SU-DHL-6 (cell line): ENCODE measurements at regions not wholly inside any gene's neighbourhood (a gene's known extent, or its start where the extent isn't known, plus 50 kb on each side); places are given as distances from the start of the nearest gene placed in this dataset.

Experiments
- CTCF ChIP-seq: fragments of 200-600 bp; sonication (generic); IDR thresholded peaks from one replicate; pipeline ENCODE4 v1.5.1; 2017; ENCODE audit warnings: antibody characterized with exemption, mild to moderate bottlenecking, low read length, moderate library complexity; ENCODE audit not compliant: insufficient read depth, poor library complexity, severe bottlenecking
- EZH2phosphoT487 ChIP-seq: fragments of 200-600 bp; sonication (generic), shearing (Covaris generic); conservative IDR thresholded peaks from 2 replicates; pipeline ENCODE4 v1.6.1; 2018; ENCODE audit warnings: mild to moderate bottlenecking, antibody characterized with exemption, low read length, moderate library complexity, mixed read lengths

- TF ChIP-seq CTCF (no peak), EZH2phosphoT487 (no peak)
These were observed 341.3 kb downstream of the TBL1XR1 start for GRCh38 chr3:176855901-176856486.
